ENCODE measurements at regions not wholly inside any gene's neighbourhood (a gene's known extent, or its start where the extent isn't known, plus 50 kb on each side); places are given as distances from the start of the nearest gene placed in this dataset.
"Not testable (repeated sequence)": the region's sequence is repeated elsewhere in the genome, so short reads cannot be mapped to it uniquely, and the experiment has no call there.

DNA sequence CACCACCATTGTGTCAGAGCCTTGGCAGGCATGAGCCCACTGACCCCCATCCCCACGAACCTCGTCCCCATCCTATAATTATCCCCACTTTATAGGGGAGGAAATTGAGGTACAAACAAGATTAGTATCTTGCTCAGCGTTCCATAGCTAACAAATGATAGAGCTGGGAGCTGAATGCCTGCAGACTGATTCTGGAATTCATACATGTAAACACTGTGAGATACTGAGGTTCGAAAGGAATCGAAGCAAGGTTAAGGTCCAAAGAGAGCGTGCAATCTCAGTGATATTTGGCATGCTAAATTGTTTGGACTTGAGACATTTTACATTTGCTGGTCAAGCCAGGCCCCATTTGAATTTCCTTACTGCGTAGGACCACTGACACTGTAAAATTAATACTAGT lies 746.6 kb downstream of the COL12A1 start:
- H3K36me3 Mint-ChIP-seq = no peaks in the 10 kb centered on the region
- no peak overlapping the region for H3K4me3 Mint-ChIP-seq
- ChIA-PET CTCF (no interaction called here), POLR2A (no interaction called here)
- intact Hi-C loops (cut with micrococcal nuclease) = no loop called here
- peaks cover 7% of the 10 kb centered on the region for H3K9me3 Mint-ChIP-seq
- no peak overlapping the region for H3K27ac Mint-ChIP-seq
- DNase-seq = no peak
- no peaks in the 10 kb centered on the region for H3K27me3 Mint-ChIP-seq
- H3K4me1 Mint-ChIP-seq (ENCODE audit: low read depth) = no peaks in the 10 kb centered on the region

DNA sequence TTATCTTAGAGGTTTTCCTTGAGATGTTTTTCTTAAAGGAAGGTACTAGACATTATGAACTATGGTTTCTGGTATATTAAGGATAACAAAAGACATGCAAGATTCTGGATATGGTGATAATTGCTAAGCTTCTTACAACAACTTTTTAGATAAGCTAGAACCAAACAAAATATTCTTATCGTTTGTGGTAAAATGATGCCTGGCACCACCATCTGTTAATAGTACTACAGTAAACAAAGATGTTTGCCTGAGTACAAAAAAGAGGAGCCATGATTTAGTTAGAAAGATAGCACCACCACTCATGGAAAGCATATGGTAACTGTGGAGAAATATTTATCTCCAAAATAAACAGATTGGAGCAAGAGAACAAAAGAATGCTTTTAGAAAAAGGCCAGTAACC lies 747.3 kb downstream of the COL12A1 start:
- no peak for DNase-seq
- ChIA-PET POLR2A (no interaction called here), CTCF (no interaction called here)
- Mint-ChIP-seq H3K36me3 (no peaks in the 10 kb centered on the region), H3K4me1 (ENCODE audit: low read depth) (no peaks in the 10 kb centered on the region), H3K27me3 (no peaks in the 10 kb centered on the region), H3K4me3 (no peak overlapping the region), H3K9me3 (peaks cover 7% of the 10 kb centered on the region), H3K27ac (no peak overlapping the region)
- intact Hi-C loops (cut with micrococcal nuclease) = no loop called here

- intact Hi-C loops (cut with micrococcal nuclease) = no loop called here
- POLR2A ChIA-PET = no interaction called here
- CTCF ChIA-PET = no interaction called here
- Mint-ChIP-seq H3K27ac (no peak overlapping the region), H3K4me1 (ENCODE audit: low read depth) (no peaks in the 10 kb centered on the region), H3K36me3 (no peaks in the 10 kb centered on the region), H3K4me3 (no peak overlapping the region), H3K27me3 (no peaks in the 10 kb centered on the region), H3K9me3 (peaks cover 4% of the 10 kb centered on the region)
- DNase-seq = no peak
These were observed 750.1 kb downstream of the COL12A1 start for GRCh38 chr6:74455786-74456185.

GRCh38 chr6:74451953-74452352 lies 753.9 kb downstream of the COL12A1 start:
- no peaks in the 10 kb centered on the region for H3K36me3 Mint-ChIP-seq
- no peak overlapping the region for H3K4me3 Mint-ChIP-seq
- CTCF ChIA-PET = no interaction called here
- DNase-seq = no peak
- H3K27ac Mint-ChIP-seq = no peak overlapping the region
- H3K4me1 Mint-ChIP-seq (ENCODE audit: low read depth) = no peaks in the 10 kb centered on the region
- intact Hi-C loops (cut with micrococcal nuclease) = no loop called here
- H3K9me3 Mint-ChIP-seq = no peaks in the 10 kb centered on the region
- no peaks in the 10 kb centered on the region for H3K27me3 Mint-ChIP-seq
- POLR2A ChIA-PET = no interaction called here

DNA sequence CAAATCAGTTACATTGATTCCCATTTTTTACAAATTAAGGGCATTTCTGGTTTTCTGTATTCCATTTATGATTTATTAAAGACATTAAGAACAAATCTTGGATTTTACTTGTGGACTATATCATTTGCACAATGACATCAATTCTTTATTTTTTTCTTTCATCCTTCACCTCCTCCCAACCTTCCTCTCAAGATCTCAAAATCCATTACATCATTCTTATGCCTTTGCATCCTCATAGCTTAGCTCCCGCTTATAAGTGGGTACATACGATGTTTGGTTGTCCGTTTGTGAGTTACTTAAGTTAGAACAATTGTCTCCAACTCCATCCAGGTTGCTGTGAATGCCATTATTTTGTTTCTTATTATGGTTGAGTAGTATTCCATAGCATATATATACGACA lies 752.8 kb downstream of the CD109 start:
- Mint-ChIP-seq H3K4me3 (no peak overlapping the region), H3K9me3 (no peaks in the 10 kb centered on the region), H3K4me1 (ENCODE audit: low read depth) (no peaks in the 10 kb centered on the region), H3K27me3 (no peaks in the 10 kb centered on the region), H3K36me3 (no peaks in the 10 kb centered on the region), H3K27ac (no peak overlapping the region)
- intact Hi-C loops (cut with micrococcal nuclease) = no loop called here
- no peak for DNase-seq
- POLR2A ChIA-PET = no interaction called here
- CTCF ChIA-PET = no interaction called here

DNA sequence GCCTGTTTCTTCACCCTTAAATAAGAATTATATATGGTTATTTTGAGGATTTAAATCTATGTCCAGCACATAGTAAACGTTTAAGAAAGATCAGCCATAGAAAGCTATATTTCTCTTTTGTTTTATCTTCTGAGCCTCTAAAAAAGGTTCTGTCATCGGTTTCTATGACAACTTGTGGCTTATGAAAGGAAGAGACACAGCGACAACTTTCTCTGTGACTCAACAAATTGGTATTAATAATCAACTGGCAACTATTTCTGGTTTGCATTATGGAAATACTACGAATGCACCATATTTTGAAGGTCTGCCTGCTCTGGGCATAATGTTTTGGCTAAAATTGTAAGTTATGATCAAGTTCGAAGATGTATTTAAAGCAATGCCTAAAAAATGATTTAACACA lies 751.0 kb downstream of the CD109 start:
- Mint-ChIP-seq H3K27ac (no peak overlapping the region), H3K27me3 (no peaks in the 10 kb centered on the region), H3K4me1 (ENCODE audit: low read depth) (no peaks in the 10 kb centered on the region), H3K36me3 (no peaks in the 10 kb centered on the region), H3K4me3 (no peak overlapping the region), H3K9me3 (peaks cover 2% of the 10 kb centered on the region)
- ChIA-PET CTCF (no interaction called here), POLR2A (no interaction called here)
- intact Hi-C loops (cut with micrococcal nuclease) = no loop called here
- no peak for DNase-seq

DNA sequence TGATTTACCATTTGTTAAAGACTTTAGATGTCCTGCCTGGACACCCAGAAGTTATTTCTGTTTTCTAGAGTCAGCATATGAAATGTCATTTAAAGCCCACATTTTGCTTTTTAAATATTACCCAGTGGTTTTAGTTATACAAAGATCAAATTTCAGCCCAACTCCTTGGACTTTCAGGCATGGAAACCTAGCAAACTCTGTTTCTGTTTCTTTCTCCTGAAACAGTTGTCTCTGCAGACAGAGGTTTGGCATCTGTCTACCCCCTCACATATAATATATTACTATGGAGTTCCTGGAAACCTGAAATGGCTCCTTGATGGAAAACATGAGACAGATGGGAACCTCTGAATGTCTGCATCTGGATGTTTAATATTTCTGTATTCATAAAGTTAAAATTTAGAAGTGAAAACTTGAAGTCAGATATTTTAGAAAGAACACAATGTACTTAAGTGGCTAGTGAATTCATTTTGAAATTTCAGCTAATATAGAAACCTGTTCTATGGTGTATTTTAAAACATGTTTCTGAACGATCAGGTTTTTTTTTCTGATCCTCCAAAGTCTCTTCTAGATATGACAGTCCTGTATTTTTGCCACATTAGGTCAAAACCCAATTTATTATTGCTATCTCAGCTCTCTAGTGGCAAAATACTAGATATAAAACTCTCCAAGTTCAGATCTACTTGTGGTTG lies 743.3 kb downstream of the CD109 start:
- CTCF ChIA-PET = interaction anchor here (0.6 kb wide), 1 partner anchor 318 kb away, joined by 3 read pairs; no protein-coding TSS in a partner anchor
- no peaks in the 10 kb centered on the region for H3K36me3 Mint-ChIP-seq
- intact Hi-C loops (cut with micrococcal nuclease) = no loop called here
- peaks cover 7% of the 10 kb centered on the region for H3K9me3 Mint-ChIP-seq
- DNase-seq = no peak
- no peak overlapping the region for H3K4me3 Mint-ChIP-seq
- POLR2A ChIA-PET = no interaction called here
- no peaks in the 10 kb centered on the region for H3K4me1 Mint-ChIP-seq (ENCODE audit: low read depth)
- H3K27me3 Mint-ChIP-seq = no peaks in the 10 kb centered on the region
- no peak overlapping the region for H3K27ac Mint-ChIP-seq

DNA sequence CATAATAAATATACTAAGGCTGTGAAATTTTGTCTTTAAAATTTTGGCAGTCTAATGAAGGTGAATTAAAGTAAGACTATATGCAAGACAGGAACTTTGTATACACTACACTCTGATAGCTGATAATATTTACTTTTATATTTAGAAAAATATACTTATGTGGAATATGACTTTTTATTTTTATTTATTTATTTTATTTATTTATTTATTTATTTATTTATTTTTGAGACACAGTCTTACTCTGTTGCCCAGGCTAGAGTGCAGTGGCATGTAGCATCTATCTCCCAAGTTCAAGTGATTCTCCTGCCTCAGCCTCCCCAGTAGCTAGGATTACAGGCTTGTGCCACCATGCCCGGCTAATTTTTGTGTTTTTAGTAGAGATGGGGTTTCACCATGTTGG lies 742.4 kb downstream of the CD109 start:
- POLR2A ChIA-PET; H3K27ac Mint-ChIP-seq; H3K9me3 Mint-ChIP-seq; H3K4me1 Mint-ChIP-seq (ENCODE audit: low read depth); H3K27me3 Mint-ChIP-seq; H3K4me3 Mint-ChIP-seq; H3K36me3 Mint-ChIP-seq; intact Hi-C loops (cut with micrococcal nuclease); DNase-seq; CTCF ChIA-PET: not testable (repeated sequence)

GRCh38 chr6:74434171-74434570 lies 738.2 kb downstream of the CD109 start:
- no peak for DNase-seq
- Mint-ChIP-seq H3K4me1 (ENCODE audit: low read depth) (no peaks in the 10 kb centered on the region), H3K27me3 (no peaks in the 10 kb centered on the region), H3K4me3 (no peak overlapping the region), H3K36me3 (no peaks in the 10 kb centered on the region), H3K9me3 (peaks cover 6% of the 10 kb centered on the region), H3K27ac (no peak overlapping the region)
- CTCF ChIA-PET = no interaction called here
- intact Hi-C loops (cut with micrococcal nuclease) = no loop called here
- POLR2A ChIA-PET = no interaction called here

- Mint-ChIP-seq H3K9me3 (peaks cover 6% of the 10 kb centered on the region), H3K36me3 (no peaks in the 10 kb centered on the region), H3K4me1 (ENCODE audit: low read depth) (no peaks in the 10 kb centered on the region), H3K4me3 (no peak overlapping the region), H3K27me3 (no peaks in the 10 kb centered on the region), H3K27ac (no peak overlapping the region)
- POLR2A ChIA-PET = no interaction called here
- CTCF ChIA-PET = interaction anchor here (0.5 kb wide), 1 partner anchor 243 kb away, joined by 3 read pairs; no protein-coding TSS in a partner anchor
- DNase-seq = no peak
- intact Hi-C loops (cut with micrococcal nuclease) = no loop called here
These were observed 736.0 kb downstream of the CD109 start for GRCh38 chr6:74431873-74432580.

GRCh38 chr6:74420221-74420620 lies 724.2 kb downstream of the CD109 start:
- intact Hi-C loops (cut with micrococcal nuclease) = no loop called here
- Mint-ChIP-seq H3K27ac (no peak overlapping the region), H3K36me3 (no peaks in the 10 kb centered on the region), H3K27me3 (no peaks in the 10 kb centered on the region), H3K4me1 (ENCODE audit: low read depth) (no peaks in the 10 kb centered on the region), H3K4me3 (no peak overlapping the region), H3K9me3 (peaks cover 19% of the 10 kb centered on the region)
- ChIA-PET POLR2A (no interaction called here), CTCF (no interaction called here)
- DNase-seq = no peak

DNA sequence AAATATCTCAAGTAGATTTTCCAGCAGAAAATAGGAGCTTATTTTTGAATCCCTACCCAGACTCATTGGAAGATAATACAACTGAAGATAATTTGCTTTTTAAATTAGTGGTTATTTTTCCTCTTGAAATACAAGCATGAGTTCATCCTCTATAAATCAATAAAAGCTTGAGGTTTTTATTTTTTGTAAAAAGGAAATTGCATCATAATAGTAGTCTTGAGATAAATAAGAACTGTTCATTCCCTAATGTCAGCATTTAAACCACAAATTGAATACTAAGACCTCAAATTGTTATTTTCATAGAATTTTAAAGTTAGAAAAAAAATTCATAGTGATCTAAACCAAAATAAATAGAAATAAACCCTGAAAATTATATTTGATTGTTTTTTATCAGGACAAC lies 719.1 kb downstream of the CD109 start:
- Mint-ChIP-seq H3K27me3 (no peaks in the 10 kb centered on the region), H3K4me3 (no peak overlapping the region), H3K4me1 (ENCODE audit: low read depth) (no peaks in the 10 kb centered on the region), H3K27ac (no peak overlapping the region), H3K36me3 (no peaks in the 10 kb centered on the region), H3K9me3 (peaks cover 7% of the 10 kb centered on the region)
- CTCF ChIA-PET = no interaction called here
- intact Hi-C loops (cut with micrococcal nuclease) = no loop called here
- no peak for DNase-seq
- POLR2A ChIA-PET = no interaction called here

- Mint-ChIP-seq H3K4me1 (ENCODE audit: low read depth) (no peaks in the 10 kb centered on the region), H3K27ac (no peak overlapping the region), H3K9me3 (peaks cover 6% of the 10 kb centered on the region), H3K36me3 (no peaks in the 10 kb centered on the region), H3K27me3 (no peaks in the 10 kb centered on the region), H3K4me3 (no peak overlapping the region)
- ChIA-PET POLR2A (no interaction called here), CTCF (interaction anchor here (0.7 kb wide), 1 partner anchor 15 kb away, joined by 3 read pairs; no protein-coding TSS in a partner anchor)
- no peak for DNase-seq
- intact Hi-C loops (cut with micrococcal nuclease) = no loop called here
These were observed 714.6 kb downstream of the CD109 start for GRCh38 chr6:74410630-74411029.

All from activated CD4-positive, alpha-beta memory T cell treated with anti-CD3 and anti-CD28 coated beads for 36 hours (primary cell).